ENCODE measurements at regions not wholly inside any gene's neighbourhood (a gene's known extent, or its start where the extent isn't known, plus 50 kb on each side); places are given as distances from the start of the nearest gene placed in this dataset.

- no peaks in the 10 kb centered on the region for H3K27me3 ChIP-seq
- H3K4me3 ChIP-seq (ENCODE audit: low read depth, low read length) = no peak overlapping the region
- H3K9me3 ChIP-seq = no peaks in the 10 kb centered on the region
- no peak for TF ChIP-seq CTCF (IDR thresholded peaks at IDR 0.05; ENCODE audit: low read depth, low read length)
- no peaks in the 10 kb centered on the region; the same call in none of the 2 replicates for H3K4me1 ChIP-seq
- DNase-seq = no peak
- H3K36me3 ChIP-seq = no peaks in the 10 kb centered on the region
Measured at GRCh38 chr17:72504783-72505182, 384.0 kb downstream of the SOX9 start.

- Histone ChIP-seq H3K4me3 (ENCODE audit: low read depth, low read length) (no peak overlapping the region), H3K36me3 (no peaks in the 10 kb centered on the region), H3K27me3 (no peaks in the 10 kb centered on the region), H3K9me3 (no peaks in the 10 kb centered on the region), H3K4me1 (no peaks in the 10 kb centered on the region; the same call in none of the 2 replicates)
- DNase-seq = no peak
- TF ChIP-seq CTCF (IDR thresholded peaks at IDR 0.05; ENCODE audit: low read depth, low read length) = no peak
Measured at GRCh38 chr17:72506773-72507172, 386.0 kb downstream of the SOX9 start.

- no peaks in the 10 kb centered on the region for H3K36me3 ChIP-seq
- DNase-seq = no peak
- TF ChIP-seq CTCF (IDR thresholded peaks at IDR 0.05; ENCODE audit: low read depth, low read length) = no peak
- H3K27me3 ChIP-seq = no peaks in the 10 kb centered on the region
- H3K4me3 ChIP-seq (ENCODE audit: low read depth, low read length) = no peak overlapping the region
- no peaks in the 10 kb centered on the region; the same call in none of the 2 replicates for H3K4me1 ChIP-seq
- H3K9me3 ChIP-seq = no peaks in the 10 kb centered on the region
Measured at GRCh38 chr17:72507370-72507769, 386.6 kb downstream of the SOX9 start.

- no peak for DNase-seq
- Histone ChIP-seq H3K36me3 (no peaks in the 10 kb centered on the region), H3K4me3 (ENCODE audit: low read depth, low read length) (no peak overlapping the region), H3K9me3 (no peaks in the 10 kb centered on the region), H3K27me3 (no peaks in the 10 kb centered on the region), H3K4me1 (peaks cover 18% of the 10 kb centered on the region)
- TF ChIP-seq CTCF (IDR thresholded peaks at IDR 0.05; ENCODE audit: low read depth, low read length) = no peak
Measured at GRCh38 chr17:72510351-72511016, 389.7 kb downstream of the SOX9 start.

- Histone ChIP-seq H3K9me3 (no peaks in the 10 kb centered on the region), H3K27me3 (no peaks in the 10 kb centered on the region), H3K4me3 (ENCODE audit: low read depth, low read length) (no peak overlapping the region), H3K36me3 (no peaks in the 10 kb centered on the region), H3K4me1 (peaks cover 26% of the 10 kb centered on the region)
- no peak for DNase-seq
- no peak for TF ChIP-seq CTCF (IDR thresholded peaks at IDR 0.05; ENCODE audit: low read depth, low read length)
Measured at GRCh38 chr17:72511242-72511641, 390.4 kb downstream of the SOX9 start.

GRCh38 chr17:72511874-72512273, 391.1 kb downstream of the SOX9 start:
- H3K36me3 ChIP-seq = no peaks in the 10 kb centered on the region
- no peaks in the 10 kb centered on the region for H3K27me3 ChIP-seq
- no peak overlapping the region for H3K4me3 ChIP-seq (ENCODE audit: low read depth, low read length)
- no peak for TF ChIP-seq CTCF (IDR thresholded peaks at IDR 0.05; ENCODE audit: low read depth, low read length)
- no peak for DNase-seq
- H3K9me3 ChIP-seq = no peaks in the 10 kb centered on the region
- H3K4me1 ChIP-seq = peaks cover 31% of the 10 kb centered on the region

Measured in BE2C (cell line).